ENCODE measurements at regions not wholly inside any gene's neighbourhood (a gene's known extent, or its start where the extent isn't known, plus 50 kb on each side); places are given as distances from the start of the nearest gene placed in this dataset.

DNA sequence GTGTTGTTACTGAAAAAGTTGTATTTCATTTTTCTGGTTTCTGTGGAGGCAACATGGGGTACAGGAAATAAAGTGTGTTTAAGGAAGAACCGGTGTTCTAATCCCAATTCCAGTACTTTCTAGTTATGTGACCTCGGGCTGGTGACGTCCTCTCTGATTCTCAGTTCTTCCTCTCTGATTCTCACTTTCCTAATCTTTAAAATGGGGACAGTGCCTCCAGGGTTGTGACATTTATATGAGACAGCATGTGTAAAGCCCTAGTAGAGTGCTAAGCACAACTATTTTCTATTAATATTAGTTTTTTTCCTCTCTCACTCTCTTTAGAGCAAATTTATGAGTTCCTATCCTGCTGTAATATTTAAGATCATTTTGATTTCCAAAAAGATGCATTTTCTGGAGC is 50.9 kb upstream of the PTPDC1 start:
- H3K27ac ChIP-seq (replicated peaks): no peak overlapping the region
- no peak for DNase-seq (ENCODE audit: low read depth in 1 of 2, low spot score in 1 of 2)
- no peak overlapping the region for H3K4me3 ChIP-seq (replicated peaks; ENCODE audit: insufficient read depth, low read length)
- H3K27me3 ChIP-seq (ENCODE audit: insufficient read depth, poor library complexity, severe bottlenecking): no peaks in the 10 kb centered on the region
- TF ChIP-seq GABPA (IDR thresholded peaks at IDR 0.05; ENCODE audit: low read depth) (no peak), POLR2AphosphoS5 (IDR thresholded peaks at IDR 0.05; ENCODE audit: low read depth) (no peak)
- TF ChIP-seq, protein P1, sequence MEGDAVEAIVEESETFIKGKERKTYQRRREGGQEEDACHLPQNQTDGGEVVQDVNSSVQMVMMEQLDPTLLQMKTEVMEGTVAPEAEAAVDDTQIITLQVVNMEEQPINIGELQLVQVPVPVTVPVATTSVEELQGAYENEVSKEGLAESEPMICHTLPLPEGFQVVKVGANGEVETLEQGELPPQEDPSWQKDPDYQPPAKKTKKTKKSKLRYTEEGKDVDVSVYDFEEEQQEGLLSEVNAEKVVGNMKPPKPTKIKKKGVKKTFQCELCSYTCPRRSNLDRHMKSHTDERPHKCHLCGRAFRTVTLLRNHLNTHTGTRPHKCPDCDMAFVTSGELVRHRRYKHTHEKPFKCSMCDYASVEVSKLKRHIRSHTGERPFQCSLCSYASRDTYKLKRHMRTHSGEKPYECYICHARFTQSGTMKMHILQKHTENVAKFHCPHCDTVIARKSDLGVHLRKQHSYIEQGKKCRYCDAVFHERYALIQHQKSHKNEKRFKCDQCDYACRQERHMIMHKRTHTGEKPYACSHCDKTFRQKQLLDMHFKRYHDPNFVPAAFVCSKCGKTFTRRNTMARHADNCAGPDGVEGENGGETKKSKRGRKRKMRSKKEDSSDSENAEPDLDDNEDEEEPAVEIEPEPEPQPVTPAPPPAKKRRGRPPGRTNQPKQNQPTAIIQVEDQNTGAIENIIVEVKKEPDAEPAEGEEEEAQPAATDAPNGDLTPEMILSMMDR (IDR thresholded peaks at IDR 0.05; ENCODE audit: insufficient read depth, low read length): no peak
- TF ChIP-seq, protein P2, sequence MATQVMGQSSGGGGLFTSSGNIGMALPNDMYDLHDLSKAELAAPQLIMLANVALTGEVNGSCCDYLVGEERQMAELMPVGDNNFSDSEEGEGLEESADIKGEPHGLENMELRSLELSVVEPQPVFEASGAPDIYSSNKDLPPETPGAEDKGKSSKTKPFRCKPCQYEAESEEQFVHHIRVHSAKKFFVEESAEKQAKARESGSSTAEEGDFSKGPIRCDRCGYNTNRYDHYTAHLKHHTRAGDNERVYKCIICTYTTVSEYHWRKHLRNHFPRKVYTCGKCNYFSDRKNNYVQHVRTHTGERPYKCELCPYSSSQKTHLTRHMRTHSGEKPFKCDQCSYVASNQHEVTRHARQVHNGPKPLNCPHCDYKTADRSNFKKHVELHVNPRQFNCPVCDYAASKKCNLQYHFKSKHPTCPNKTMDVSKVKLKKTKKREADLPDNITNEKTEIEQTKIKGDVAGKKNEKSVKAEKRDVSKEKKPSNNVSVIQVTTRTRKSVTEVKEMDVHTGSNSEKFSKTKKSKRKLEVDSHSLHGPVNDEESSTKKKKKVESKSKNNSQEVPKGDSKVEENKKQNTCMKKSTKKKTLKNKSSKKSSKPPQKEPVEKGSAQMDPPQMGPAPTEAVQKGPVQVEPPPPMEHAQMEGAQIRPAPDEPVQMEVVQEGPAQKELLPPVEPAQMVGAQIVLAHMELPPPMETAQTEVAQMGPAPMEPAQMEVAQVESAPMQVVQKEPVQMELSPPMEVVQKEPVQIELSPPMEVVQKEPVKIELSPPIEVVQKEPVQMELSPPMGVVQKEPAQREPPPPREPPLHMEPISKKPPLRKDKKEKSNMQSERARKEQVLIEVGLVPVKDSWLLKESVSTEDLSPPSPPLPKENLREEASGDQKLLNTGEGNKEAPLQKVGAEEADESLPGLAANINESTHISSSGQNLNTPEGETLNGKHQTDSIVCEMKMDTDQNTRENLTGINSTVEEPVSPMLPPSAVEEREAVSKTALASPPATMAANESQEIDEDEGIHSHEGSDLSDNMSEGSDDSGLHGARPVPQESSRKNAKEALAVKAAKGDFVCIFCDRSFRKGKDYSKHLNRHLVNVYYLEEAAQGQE (IDR thresholded peaks at IDR 0.05; ENCODE audit: insufficient replicate concordance, low read depth): no peak

DNA sequence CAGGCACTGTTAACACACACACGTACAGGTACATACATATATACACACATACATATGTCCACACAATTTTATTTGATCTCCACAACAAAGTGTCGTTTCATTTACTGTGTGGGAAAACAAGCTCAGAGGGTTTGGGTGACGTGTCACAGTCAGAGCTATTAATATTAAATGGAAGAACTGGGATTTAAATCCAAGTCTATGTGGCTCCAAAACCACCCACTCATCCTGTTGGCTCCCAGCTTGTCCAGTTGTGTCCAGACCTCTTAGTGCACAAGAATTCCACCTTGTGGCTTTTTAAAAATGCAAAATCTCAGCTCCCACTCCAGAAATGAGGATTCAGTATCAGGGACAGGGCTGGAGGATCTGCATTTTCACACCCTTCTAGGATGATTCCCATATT is 52.3 kb upstream of the PTPDC1 start:
- no peak for DNase-seq (ENCODE audit: low read depth in 1 of 2, low spot score in 1 of 2)
- H3K27ac ChIP-seq (replicated peaks): no peak overlapping the region
- H3K4me3 ChIP-seq (replicated peaks; ENCODE audit: insufficient read depth, low read length): no peak overlapping the region
- TF ChIP-seq POLR2AphosphoS5 (IDR thresholded peaks at IDR 0.05; ENCODE audit: low read depth): no peak
- TF ChIP-seq, protein P2 (IDR thresholded peaks at IDR 0.05; ENCODE audit: insufficient replicate concordance, low read depth): no peak
- TF ChIP-seq SPI1 (IDR thresholded peaks at IDR 0.05; ENCODE audit: borderline replicate concordance, low read depth): no peak
- no peak for TF ChIP-seq GABPA (IDR thresholded peaks at IDR 0.05; ENCODE audit: low read depth)
- TF ChIP-seq, protein P1 (IDR thresholded peaks at IDR 0.05; ENCODE audit: insufficient read depth, low read length): no peak
- no peaks in the 10 kb centered on the region for H3K27me3 ChIP-seq (ENCODE audit: insufficient read depth, poor library complexity, severe bottlenecking)

DNA sequence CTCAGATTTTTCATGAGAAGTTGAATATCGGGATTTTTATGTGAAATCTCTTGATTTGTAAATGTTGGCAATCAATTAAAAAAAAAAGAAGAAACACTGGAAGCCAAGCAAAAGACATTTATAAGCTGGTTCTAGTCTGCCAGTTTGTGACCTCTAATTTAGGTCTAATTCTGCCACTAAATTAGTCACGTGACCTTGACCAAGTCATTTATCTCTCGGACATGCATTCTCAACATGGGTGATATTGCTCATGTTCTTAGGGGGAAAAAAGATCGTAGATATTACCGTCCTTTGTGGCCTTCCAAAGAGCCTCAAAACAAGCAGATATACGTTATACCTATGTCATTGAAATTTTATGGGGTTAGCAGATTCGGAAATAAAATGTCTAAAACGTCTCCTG is 52.9 kb upstream of the PTPDC1 start:
- DNase-seq (ENCODE audit: low read depth in 1 of 2, low spot score in 1 of 2): no peak
- Histone ChIP-seq H3K27ac (replicated peaks) (no peak overlapping the region), H3K27me3 (ENCODE audit: insufficient read depth, poor library complexity, severe bottlenecking) (no peaks in the 10 kb centered on the region), H3K4me3 (replicated peaks; ENCODE audit: insufficient read depth, low read length) (no peak overlapping the region)
- no peak for TF ChIP-seq SPI1 (IDR thresholded peaks at IDR 0.05; ENCODE audit: borderline replicate concordance, low read depth)
- no peak for TF ChIP-seq POLR2AphosphoS5 (IDR thresholded peaks at IDR 0.05; ENCODE audit: low read depth)
- no peak for TF ChIP-seq GABPA (IDR thresholded peaks at IDR 0.05; ENCODE audit: low read depth)
- TF ChIP-seq, protein P2 (IDR thresholded peaks at IDR 0.05; ENCODE audit: insufficient replicate concordance, low read depth): no peak
